ENCODE measurements at regions not wholly inside any gene's neighbourhood (a gene's known extent, or its start where the extent isn't known, plus 50 kb on each side); places are given as distances from the start of the nearest gene placed in this dataset.
"Not testable (repeated sequence)": the region's sequence is repeated elsewhere in the genome, so short reads cannot be mapped to it uniquely, and the experiment has no call there.

DNA sequence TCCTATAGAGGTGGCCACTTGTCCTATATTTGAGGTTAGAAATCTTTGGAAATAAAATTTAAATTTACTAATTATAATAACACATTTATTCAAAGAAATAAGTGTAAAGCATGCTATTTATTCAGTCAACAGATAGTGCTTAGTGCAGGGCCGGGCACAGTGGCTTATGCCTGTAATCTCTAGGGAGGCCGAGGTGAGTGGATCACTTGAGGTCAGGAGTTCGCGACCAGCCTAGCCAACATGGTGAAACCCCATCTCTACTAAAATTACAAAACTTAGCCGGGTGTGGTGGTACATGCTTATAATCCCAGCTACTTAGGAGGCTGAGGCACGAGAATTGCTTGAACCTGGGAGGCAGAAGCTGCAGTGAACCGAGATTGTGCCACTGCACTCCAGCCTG lies 70.4 kb upstream of the ADGRL2 start:
- not testable (repeated sequence) for H2AK5ac ChIP-seq (ENCODE audit: low read length, severe bottlenecking); H3K18ac ChIP-seq (ENCODE audit: low read depth in 1 of 2, low read length in 2 of 2); H2BK15ac ChIP-seq (ENCODE audit: low read depth, poor library complexity, severe bottlenecking); H3K23ac ChIP-seq (ENCODE audit: low read length in 2 of 2); H4K91ac ChIP-seq (ENCODE audit: low read length); H2AFZ ChIP-seq (ENCODE audit: low read depth, low read length); H3K4me1 ChIP-seq (ENCODE audit: control insufficient read depth, insufficient read depth, low read depth, low read length); DNase-seq; H3K36me3 ChIP-seq (ENCODE audit: control insufficient read depth in 1 of 2, insufficient read depth in 2 of 2, low read depth in 1 of 2, low read length in 2 of 2); H3K9ac ChIP-seq (ENCODE audit: low read length); H3K4me3 ChIP-seq (ENCODE audit: insufficient read depth in 1 of 2, low read depth in 1 of 2, low read length in 2 of 2); H3K9me3 ChIP-seq (ENCODE audit: control insufficient read depth, low read length); H3K14ac ChIP-seq (ENCODE audit: low read length in 2 of 2); H3K27ac ChIP-seq (ENCODE audit: low read length, poor library complexity, severe bottlenecking); H4K8ac ChIP-seq (ENCODE audit: low read length); H3K27me3 ChIP-seq (ENCODE audit: control insufficient read depth in 1 of 2, insufficient read depth in 1 of 2, low read length in 2 of 2); H2BK120ac ChIP-seq (ENCODE audit: low read depth, low read length); H2BK5ac ChIP-seq (ENCODE audit: low read depth, low read length, poor library complexity, severe bottlenecking); H3K4me2 ChIP-seq (ENCODE audit: low read length, poor library complexity, severe bottlenecking); H3K4ac ChIP-seq (ENCODE audit: low read depth in 1 of 2, low read length in 2 of 2); H2BK12ac ChIP-seq (ENCODE audit: low read length in 2 of 2); H3K79me1 ChIP-seq (replicated peaks; ENCODE audit: low read length, poor library complexity, severe bottlenecking)
- 88% methylated on average over 7 of the region's 7 CpGs for WGBS

DNA sequence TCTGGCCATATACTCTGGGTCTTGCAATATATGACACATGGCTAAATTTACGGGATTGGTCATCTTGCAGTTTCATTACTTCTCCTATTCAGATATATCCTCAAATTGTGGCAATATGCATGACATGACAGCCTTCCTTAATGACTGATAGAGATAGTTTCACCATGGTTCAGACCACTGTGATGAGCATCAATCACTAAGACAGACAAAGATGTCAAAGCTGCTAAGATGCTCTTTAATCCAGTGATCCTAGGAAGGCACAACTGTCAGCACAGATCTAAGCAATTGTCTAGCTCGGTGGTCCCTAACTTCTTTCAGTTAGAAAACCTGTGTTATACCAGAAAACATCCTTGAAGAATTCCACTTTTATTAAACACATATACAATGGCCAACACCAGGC lies 70.9 kb upstream of the ADGRL2 start:
- H3K9me3 ChIP-seq (ENCODE audit: control insufficient read depth, low read length) = no peaks in the 10 kb centered on the region

DNA sequence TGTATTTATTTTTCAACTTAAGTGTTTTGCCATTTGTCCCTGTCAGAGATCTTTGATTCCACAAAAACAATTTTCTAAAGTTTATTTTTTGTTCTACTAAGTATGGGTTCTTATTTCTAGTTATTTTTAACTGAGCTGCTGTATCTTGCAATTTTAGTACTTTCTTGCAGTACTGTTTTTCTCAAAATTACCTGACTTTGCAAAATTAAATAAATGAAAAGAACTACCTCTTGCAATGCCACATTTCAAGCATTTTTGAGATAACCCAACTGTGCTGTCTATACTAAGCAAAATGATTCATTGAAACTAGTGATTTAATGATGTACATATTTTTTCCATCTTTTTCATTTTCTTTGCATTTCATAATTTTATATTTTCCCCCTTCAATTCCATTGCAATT lies 71.5 kb upstream of the ADGRL2 start:
- Histone ChIP-seq H2BK15ac (ENCODE audit: low read depth, poor library complexity, severe bottlenecking) (no peak overlapping the region), H3K27me3 (ENCODE audit: control insufficient read depth in 1 of 2, insufficient read depth in 1 of 2, low read length in 2 of 2) (no peaks in the 10 kb centered on the region), H3K9me3 (ENCODE audit: control insufficient read depth, low read length) (no peaks in the 10 kb centered on the region), H2BK12ac (ENCODE audit: low read length in 2 of 2) (no peak overlapping the region), H3K18ac (ENCODE audit: low read depth in 1 of 2, low read length in 2 of 2) (no peak overlapping the region), H2BK120ac (ENCODE audit: low read depth, low read length) (no peak overlapping the region), H3K4me2 (ENCODE audit: low read length, poor library complexity, severe bottlenecking) (no peak overlapping the region), H3K27ac (ENCODE audit: low read length, poor library complexity, severe bottlenecking) (no peak overlapping the region), H3K9ac (ENCODE audit: low read length) (no peak overlapping the region), H3K4me1 (ENCODE audit: control insufficient read depth, insufficient read depth, low read depth, low read length) (no peaks in the 10 kb centered on the region), H3K4ac (ENCODE audit: low read depth in 1 of 2, low read length in 2 of 2) (no peak overlapping the region), H4K8ac (ENCODE audit: low read length) (no peak overlapping the region), H3K36me3 (ENCODE audit: control insufficient read depth in 1 of 2, insufficient read depth in 2 of 2, low read depth in 1 of 2, low read length in 2 of 2) (no peaks in the 10 kb centered on the region), H3K23ac (ENCODE audit: low read length in 2 of 2) (no peak overlapping the region), H3K14ac (ENCODE audit: low read length in 2 of 2) (no peak overlapping the region), H4K91ac (ENCODE audit: low read length) (no peak overlapping the region), H3K4me3 (ENCODE audit: insufficient read depth in 1 of 2, low read depth in 1 of 2, low read length in 2 of 2) (no peak overlapping the region), H3K79me1 (replicated peaks; ENCODE audit: low read length, poor library complexity, severe bottlenecking) (no peaks in the 10 kb centered on the region), H2AK5ac (ENCODE audit: low read length, severe bottlenecking) (no peak overlapping the region), H2AFZ (ENCODE audit: low read depth, low read length) (no peak overlapping the region), H2BK5ac (ENCODE audit: low read depth, low read length, poor library complexity, severe bottlenecking) (no peak overlapping the region)
- no peak for DNase-seq

More for the DNA sequence above, 70.9 kb upstream of the ADGRL2 start:
- no peak overlapping the region for H2AK5ac ChIP-seq (ENCODE audit: low read length, severe bottlenecking)
- H3K36me3 ChIP-seq (ENCODE audit: control insufficient read depth in 1 of 2, insufficient read depth in 2 of 2, low read depth in 1 of 2, low read length in 2 of 2) = no peaks in the 10 kb centered on the region
- no peak overlapping the region for H2BK5ac ChIP-seq (ENCODE audit: low read depth, low read length, poor library complexity, severe bottlenecking)
- H3K18ac ChIP-seq (ENCODE audit: low read depth in 1 of 2, low read length in 2 of 2) = no peak overlapping the region
- no peak overlapping the region for H3K4ac ChIP-seq (ENCODE audit: low read depth in 1 of 2, low read length in 2 of 2)
- H2BK12ac ChIP-seq (ENCODE audit: low read length in 2 of 2) = no peak overlapping the region
- H4K8ac ChIP-seq (ENCODE audit: low read length) = no peak overlapping the region
- no peaks in the 10 kb centered on the region for H3K79me1 ChIP-seq (replicated peaks; ENCODE audit: low read length, poor library complexity, severe bottlenecking)
- WGBS = over 99% methylated on average over 2 of the region's 2 CpGs
- H3K4me2 ChIP-seq (ENCODE audit: low read length, poor library complexity, severe bottlenecking) = no peak overlapping the region
- no peaks in the 10 kb centered on the region for H3K4me1 ChIP-seq (ENCODE audit: control insufficient read depth, insufficient read depth, low read depth, low read length)
- no peak overlapping the region for H3K9ac ChIP-seq (ENCODE audit: low read length)
- no peak overlapping the region for H2AFZ ChIP-seq (ENCODE audit: low read depth, low read length)
- no peak overlapping the region for H4K91ac ChIP-seq (ENCODE audit: low read length)
- H2BK15ac ChIP-seq (ENCODE audit: low read depth, poor library complexity, severe bottlenecking) = no peak overlapping the region
- H3K23ac ChIP-seq (ENCODE audit: low read length in 2 of 2) = no peak overlapping the region
- H2BK120ac ChIP-seq (ENCODE audit: low read depth, low read length) = no peak overlapping the region
- H3K27ac ChIP-seq (ENCODE audit: low read length, poor library complexity, severe bottlenecking) = no peak overlapping the region
- DNase-seq = no peak
- no peak overlapping the region for H3K14ac ChIP-seq (ENCODE audit: low read length in 2 of 2)
- H3K27me3 ChIP-seq (ENCODE audit: control insufficient read depth in 1 of 2, insufficient read depth in 1 of 2, low read length in 2 of 2) = no peaks in the 10 kb centered on the region
- no peak overlapping the region for H3K4me3 ChIP-seq (ENCODE audit: insufficient read depth in 1 of 2, low read depth in 1 of 2, low read length in 2 of 2)

DNA sequence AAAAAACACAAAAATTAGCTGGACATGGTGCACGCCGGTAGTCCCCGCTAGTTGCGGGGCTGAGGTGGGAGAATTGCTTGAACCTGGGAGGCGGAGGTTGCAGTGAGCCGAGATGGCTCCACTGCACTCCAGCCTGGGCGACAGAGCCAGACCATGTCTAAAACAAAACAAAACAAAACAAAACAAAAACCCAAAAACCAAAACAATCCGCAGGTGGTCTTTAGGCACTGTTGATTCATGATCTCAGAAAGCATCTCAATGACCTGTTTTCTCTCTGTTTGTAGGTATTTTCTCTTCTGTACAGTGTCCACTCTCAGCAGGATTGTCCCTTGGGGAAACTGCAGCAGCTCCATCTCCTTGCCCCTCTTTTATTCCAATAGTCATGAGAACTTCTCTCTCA lies 74.9 kb upstream of the ADGRL2 start:
- no peaks in the 10 kb centered on the region for H3K4me1 ChIP-seq (ENCODE audit: control insufficient read depth, insufficient read depth, low read depth, low read length)
- H2BK5ac ChIP-seq (ENCODE audit: low read depth, low read length, poor library complexity, severe bottlenecking) = no peak overlapping the region
- no peak overlapping the region for H3K18ac ChIP-seq (ENCODE audit: low read depth in 1 of 2, low read length in 2 of 2)
- H3K27me3 ChIP-seq (ENCODE audit: control insufficient read depth in 1 of 2, insufficient read depth in 1 of 2, low read length in 2 of 2) = no peaks in the 10 kb centered on the region
- no peak for DNase-seq
- H2AK5ac ChIP-seq (ENCODE audit: low read length, severe bottlenecking) = no peak overlapping the region
- no peak overlapping the region for H3K27ac ChIP-seq (ENCODE audit: low read length, poor library complexity, severe bottlenecking)
- no peak overlapping the region for H3K4ac ChIP-seq (ENCODE audit: low read depth in 1 of 2, low read length in 2 of 2)
- no peak overlapping the region for H3K9ac ChIP-seq (ENCODE audit: low read length)
- no peak overlapping the region for H3K14ac ChIP-seq (ENCODE audit: low read length in 2 of 2)
- H4K8ac ChIP-seq (ENCODE audit: low read length) = no peak overlapping the region
- 100% methylated on average over 8 of the region's 8 CpGs for WGBS
- no peak overlapping the region for H3K4me2 ChIP-seq (ENCODE audit: low read length, poor library complexity, severe bottlenecking)
- no peak overlapping the region for H2AFZ ChIP-seq (ENCODE audit: low read depth, low read length)
- H3K36me3 ChIP-seq (ENCODE audit: control insufficient read depth in 1 of 2, insufficient read depth in 2 of 2, low read depth in 1 of 2, low read length in 2 of 2) = no peaks in the 10 kb centered on the region
- H4K91ac ChIP-seq (ENCODE audit: low read length) = no peak overlapping the region
- no peak overlapping the region for H2BK12ac ChIP-seq (ENCODE audit: low read length in 2 of 2)
- no peaks in the 10 kb centered on the region for H3K9me3 ChIP-seq (ENCODE audit: control insufficient read depth, low read length)
- no peak overlapping the region for H3K23ac ChIP-seq (ENCODE audit: low read length in 2 of 2)
- H3K79me1 ChIP-seq (replicated peaks; ENCODE audit: low read length, poor library complexity, severe bottlenecking) = no peaks in the 10 kb centered on the region
- no peak overlapping the region for H3K4me3 ChIP-seq (ENCODE audit: insufficient read depth in 1 of 2, low read depth in 1 of 2, low read length in 2 of 2)
- no peak overlapping the region for H2BK120ac ChIP-seq (ENCODE audit: low read depth, low read length)
- H2BK15ac ChIP-seq (ENCODE audit: low read depth, poor library complexity, severe bottlenecking) = no peak overlapping the region

All from mesenchymal stem cell (in vitro differentiated cells and primary cell).